ENCODE measurements at regions not wholly inside any gene's neighbourhood (a gene's known extent, or its start where the extent isn't known, plus 50 kb on each side); places are given as distances from the start of the nearest gene placed in this dataset.

GRCh38 chr1:4161366-4162006 is 261.4 kb upstream of the C1orf174 start:
- Histone ChIP-seq H2AFZ (ENCODE audit: low read depth) (no peak overlapping the region), H3K9ac (no peak overlapping the region), H3K79me2 (ENCODE audit: insufficient read depth, low read depth) (no peaks in the 10 kb centered on the region), H3K27me3 (ENCODE audit: insufficient read depth, low read depth) (peaks cover 3% of the 10 kb centered on the region; the same call in 1 of the 2 replicates), H3K27ac (no peak overlapping the region), H3K4me2 (no peak overlapping the region), H3K4me3 (IDR thresholded peaks at IDR 0.05; ENCODE audit: insufficient read depth, low read depth, low read length) (no peak overlapping the region), H3K36me3 (ENCODE audit: insufficient read depth) (no peaks in the 10 kb centered on the region), H4K20me1 (ENCODE audit: insufficient read depth) (no peaks in the 10 kb centered on the region), H3K4me1 (ENCODE audit: low read depth, poor library complexity, severe bottlenecking) (no peaks in the 10 kb centered on the region)
- no peak for TF ChIP-seq CTCF (conservative IDR thresholded peaks at IDR 0.05; ENCODE audit: low read depth, low read length)

DNA sequence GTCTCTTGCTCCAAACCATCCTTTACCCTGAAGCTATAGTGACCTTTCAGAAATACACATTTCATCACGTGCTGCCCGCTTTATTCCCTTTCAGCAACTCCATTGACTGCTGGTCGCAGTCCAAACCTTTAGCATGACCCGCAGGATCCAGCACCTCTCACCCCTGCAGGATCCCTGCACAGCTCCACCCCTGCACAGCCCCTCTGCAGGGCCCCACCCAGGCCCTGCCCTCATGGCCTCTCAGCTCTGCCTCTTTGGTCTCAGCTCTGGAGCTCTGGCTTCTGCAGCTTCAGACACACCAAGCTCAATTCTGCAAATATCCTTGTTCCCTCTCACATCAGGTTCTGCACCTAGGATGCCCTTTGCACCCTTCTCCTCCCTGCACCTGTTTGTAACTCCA is 264.9 kb upstream of the C1orf174 start:
- H3K4me1 ChIP-seq (ENCODE audit: low read depth, poor library complexity, severe bottlenecking) = no peaks in the 10 kb centered on the region
- H3K79me2 ChIP-seq (ENCODE audit: insufficient read depth, low read depth) = no peaks in the 10 kb centered on the region
- H3K27me3 ChIP-seq (ENCODE audit: insufficient read depth, low read depth) = peaks cover 3% of the 10 kb centered on the region; the same call in 1 of the 2 replicates
- no peak overlapping the region for H3K4me2 ChIP-seq
- H2AFZ ChIP-seq (ENCODE audit: low read depth) = no peak overlapping the region
- H3K36me3 ChIP-seq (ENCODE audit: insufficient read depth) = no peaks in the 10 kb centered on the region
- no peak for TF ChIP-seq CTCF (conservative IDR thresholded peaks at IDR 0.05; ENCODE audit: low read depth, low read length)
- no peak overlapping the region for H3K9ac ChIP-seq
- no peaks in the 10 kb centered on the region for H4K20me1 ChIP-seq (ENCODE audit: insufficient read depth)
- no peak overlapping the region for H3K4me3 ChIP-seq (IDR thresholded peaks at IDR 0.05; ENCODE audit: insufficient read depth, low read depth, low read length)
- H3K27ac ChIP-seq = no peak overlapping the region

- H2AFZ ChIP-seq (ENCODE audit: low read depth) = no peak overlapping the region
- no peak overlapping the region for H3K4me3 ChIP-seq (IDR thresholded peaks at IDR 0.05; ENCODE audit: insufficient read depth, low read depth, low read length)
- TF ChIP-seq CTCF (conservative IDR thresholded peaks at IDR 0.05; ENCODE audit: low read depth, low read length) = no peak
- H3K79me2 ChIP-seq (ENCODE audit: insufficient read depth, low read depth) = no peaks in the 10 kb centered on the region
- H3K4me1 ChIP-seq (ENCODE audit: low read depth, poor library complexity, severe bottlenecking) = no peaks in the 10 kb centered on the region
- H3K9ac ChIP-seq = no peak overlapping the region
- H3K4me2 ChIP-seq = no peak overlapping the region
- H3K27me3 ChIP-seq (ENCODE audit: insufficient read depth, low read depth) = peaks cover 3% of the 10 kb centered on the region; the same call in 1 of the 2 replicates
- no peaks in the 10 kb centered on the region for H3K36me3 ChIP-seq (ENCODE audit: insufficient read depth)
- H4K20me1 ChIP-seq (ENCODE audit: insufficient read depth) = no peaks in the 10 kb centered on the region
- no peak overlapping the region for H3K27ac ChIP-seq
Observed at GRCh38 chr1:4165686-4166300, 265.7 kb upstream of the C1orf174 start.

DNA sequence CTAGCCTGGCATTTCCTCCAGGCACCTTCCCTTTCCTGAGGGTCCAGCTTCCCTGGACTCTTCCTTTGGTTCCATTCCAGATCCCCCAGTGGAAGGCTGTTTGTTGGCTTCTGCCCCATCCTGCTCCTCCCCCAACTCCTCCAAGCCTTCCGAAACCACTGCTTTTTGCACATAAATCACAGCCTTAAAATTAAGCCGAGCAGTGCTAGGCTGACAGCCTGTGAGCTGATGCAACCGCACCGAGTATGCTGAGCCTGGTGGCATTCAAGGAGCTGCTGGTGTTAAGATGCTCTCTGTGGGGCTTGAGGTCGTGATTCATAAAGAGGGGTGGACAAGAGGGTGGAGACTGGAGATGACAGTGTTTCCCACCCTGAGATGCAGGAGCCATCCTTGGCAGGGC is 266.6 kb upstream of the C1orf174 start:
- no peaks in the 10 kb centered on the region for H3K4me1 ChIP-seq (ENCODE audit: low read depth, poor library complexity, severe bottlenecking)
- no peak overlapping the region for H3K27ac ChIP-seq
- no peaks in the 10 kb centered on the region for H4K20me1 ChIP-seq (ENCODE audit: insufficient read depth)
- no peak for TF ChIP-seq CTCF (conservative IDR thresholded peaks at IDR 0.05; ENCODE audit: low read depth, low read length)
- H3K4me3 ChIP-seq (IDR thresholded peaks at IDR 0.05; ENCODE audit: insufficient read depth, low read depth, low read length) = no peak overlapping the region
- no peaks in the 10 kb centered on the region for H3K36me3 ChIP-seq (ENCODE audit: insufficient read depth)
- H3K4me2 ChIP-seq = no peak overlapping the region
- H3K27me3 ChIP-seq (ENCODE audit: insufficient read depth, low read depth) = peaks cover 3% of the 10 kb centered on the region; the same call in 1 of the 2 replicates
- H2AFZ ChIP-seq (ENCODE audit: low read depth) = no peak overlapping the region
- H3K79me2 ChIP-seq (ENCODE audit: insufficient read depth, low read depth) = no peaks in the 10 kb centered on the region
- H3K9ac ChIP-seq = no peak overlapping the region
